ENCODE measurements at regions not wholly inside any gene's neighbourhood (a gene's known extent, or its start where the extent isn't known, plus 50 kb on each side); places are given as distances from the start of the nearest gene placed in this dataset.

- no peak for DNase-seq (ENCODE audit: low spot score)
Measured at GRCh38 chr6:113461153-113461932, 395.8 kb upstream of the MARCKS start.

GRCh38 chr6:113464536-113464935 is 392.6 kb upstream of the MARCKS start:
- DNase-seq (ENCODE audit: low spot score), result no peak

- no peak for DNase-seq (ENCODE audit: low spot score)
Measured at GRCh38 chr6:113464960-113465359, 392.2 kb upstream of the MARCKS start.

- no peak for DNase-seq (ENCODE audit: low spot score)
Measured at GRCh38 chr6:113466526-113466925, 390.6 kb upstream of the MARCKS start.

GRCh38 chr6:113475392-113475791 is 381.8 kb upstream of the MARCKS start:
- DNase-seq (ENCODE audit: low spot score), result no peak

GRCh38 chr6:113476937-113477839 is 380.0 kb upstream of the MARCKS start:
- DNase-seq (ENCODE audit: low spot score), result no peak

- DNase-seq (ENCODE audit: low spot score), result no peak
Measured at GRCh38 chr6:113480616-113481015, 376.5 kb upstream of the MARCKS start.

- DNase-seq (ENCODE audit: low spot score), result no peak
Measured at GRCh38 chr6:113481458-113481857, 375.7 kb upstream of the MARCKS start.

- DNase-seq (ENCODE audit: low spot score), result no peak
Measured at GRCh38 chr6:113481910-113482309, 375.2 kb upstream of the MARCKS start.

GRCh38 chr6:113482771-113483170 is 374.4 kb upstream of the MARCKS start:
- no peak for DNase-seq (ENCODE audit: low spot score)

GRCh38 chr6:113486199-113486598 is 370.9 kb upstream of the MARCKS start:
- DNase-seq (ENCODE audit: low spot score), result no peak

GRCh38 chr6:113487489-113488058 is 369.6 kb upstream of the MARCKS start:
- no peak for DNase-seq (ENCODE audit: low spot score)

GRCh38 chr6:113488061-113488460 is 369.1 kb upstream of the MARCKS start:
- no peak for DNase-seq (ENCODE audit: low spot score)

- no peak for DNase-seq (ENCODE audit: low spot score)
Measured at GRCh38 chr6:113488812-113489685, 368.1 kb upstream of the MARCKS start.

GRCh38 chr6:113489952-113490746 is 367.0 kb upstream of the MARCKS start:
- DNase-seq (ENCODE audit: low spot score), result no peak

- DNase-seq (ENCODE audit: low spot score), result no peak
Measured at GRCh38 chr6:113491376-113491775, 365.8 kb upstream of the MARCKS start.

GRCh38 chr6:113493991-113494390 is 363.2 kb upstream of the MARCKS start:
- DNase-seq (ENCODE audit: low spot score), result no peak

GRCh38 chr6:113495521-113495920 is 361.6 kb upstream of the MARCKS start:
- no peak for DNase-seq (ENCODE audit: low spot score)

GRCh38 chr6:113496166-113496565 is 361.0 kb upstream of the MARCKS start:
- no peak for DNase-seq (ENCODE audit: low spot score)

GRCh38 chr6:113500221-113500620 is 356.9 kb upstream of the MARCKS start:
- no peak for DNase-seq (ENCODE audit: low spot score)
